Liver (tissue), 8 donors: ENCODE measurements at regions not wholly inside any gene's neighbourhood (a gene's known extent, or its start where the extent isn't known, plus 50 kb on each side); places are given as distances from the start of the nearest gene placed in this dataset.

ENCODE experiments used
- DNase-seq: peaks from one replicate; pipeline ENCODE4 v3.0.0-alpha.2; 2017; ENCODE audit warnings: low spot score
- H3K27ac ChIP-seq, 2 donors: one replicate each; pipeline ENCODE4 v1.7.0; 2013; ENCODE audit warnings: inconsistent platforms in 2 of 2, low read length in 2 of 2, control low read depth in 1 of 2, low read depth in 1 of 2, mild to moderate bottlenecking in 1 of 2
- H3K27me3 ChIP-seq, 4 donors: one replicate each; pipeline versions ENCODE4 v1.6.1 to v1.7.0; 2013; ENCODE audit warnings: low read length in 3 of 4, inconsistent platforms in 1 of 4, mild to moderate bottlenecking in 1 of 4, moderate library complexity in 1 of 4; ENCODE audit not compliant: control insufficient read depth in 4 of 4, insufficient read depth in 4 of 4
- H3K36me3 ChIP-seq, 4 donors: one replicate each; pipeline versions ENCODE4 v1.6.1 to v1.7.0; 2013; ENCODE audit warnings: low read length in 3 of 4, mild to moderate bottlenecking in 3 of 4, low read depth in 1 of 4, moderate library complexity in 1 of 4; ENCODE audit not compliant: control insufficient read depth in 4 of 4, insufficient read depth in 3 of 4
- H3K4me1 ChIP-seq, 4 donors: one replicate each; pipeline versions ENCODE4 v1.6.1 to v1.7.0; 2013; ENCODE audit warnings: low read length in 3 of 4, mild to moderate bottlenecking in 3 of 4, moderate library complexity in 1 of 4; ENCODE audit not compliant: control insufficient read depth in 4 of 4, insufficient read depth in 4 of 4
- H3K4me3 ChIP-seq, 3 donors: one replicate each; pipeline versions ENCODE4 v1.6.1 to v1.7.0; 2013; ENCODE audit warnings: low read length in 3 of 3, control low read depth in 1 of 3, low read depth in 1 of 3, mild to moderate bottlenecking in 1 of 3
- H3K9ac ChIP-seq, 2 donors: one replicate each; pipeline ENCODE4 v1.7.0; 2013; ENCODE audit warnings: low read length in 2 of 2, mild to moderate bottlenecking in 2 of 2, moderate library complexity in 2 of 2, control low read depth in 1 of 2, low read depth in 1 of 2
- H3K9me3 ChIP-seq, 4 donors: one replicate each; pipeline versions ENCODE4 v1.6.1 to v1.7.0; 2013; ENCODE audit warnings: low read length in 3 of 4; ENCODE audit not compliant: control insufficient read depth in 4 of 4
- ATF3 ChIP-seq: IDR thresholded peaks from 2 replicates; pipeline ENCODE4 v1.6.1; 2016; ENCODE audit warnings: antibody characterized with exemption
- CTCF ChIP-seq: fragments of 150-350 bp; IDR thresholded peaks from 2 replicates; pipeline ENCODE4 v1.5.1; 2017; ENCODE audit warnings: improper control_type of control experiment, low read depth, low read length; ENCODE audit not compliant: missing input control
- EGR1 ChIP-seq, 2 donors: IDR thresholded peaks; 2 replicates each; pipeline ENCODE4 v1.6.1; 2016 to 2018; ENCODE audit warnings: antibody characterized with exemption in 2 of 2, low read depth in 2 of 2
- FOXA2 ChIP-seq: IDR thresholded peaks from 2 replicates; pipeline ENCODE4 v1.6.1; 2016; ENCODE audit warnings: antibody characterized with exemption
- GABPA ChIP-seq, 2 donors: IDR thresholded peaks in 1 of 2; conservative IDR thresholded peaks in 1 of 2; 2 replicates each; pipeline ENCODE4 v1.6.1; 2016; ENCODE audit warnings: antibody characterized with exemption in 2 of 2, mild to moderate bottlenecking in 1 of 2, moderate library complexity in 1 of 2
- HNF4G ChIP-seq: IDR thresholded peaks from 2 replicates; pipeline ENCODE4 v1.6.1; 2016; ENCODE audit warnings: antibody characterized with exemption
- MAX ChIP-seq: IDR thresholded peaks from 2 replicates; pipeline ENCODE4 v1.6.1; 2016; ENCODE audit warnings: antibody characterized with exemption
- RAD21 ChIP-seq, 2 donors: IDR thresholded peaks; 2 replicates each; pipeline ENCODE4 v1.6.1; 2016; ENCODE audit warnings: antibody characterized with exemption in 2 of 2, mild to moderate bottlenecking in 2 of 2
- REST ChIP-seq: IDR thresholded peaks from 2 replicates; pipeline ENCODE4 v1.6.1; 2016; ENCODE audit warnings: antibody characterized with exemption, mild to moderate bottlenecking
- SP1 ChIP-seq: IDR thresholded peaks from 2 replicates; pipeline ENCODE4 v1.6.1; 2018; ENCODE audit warnings: antibody characterized with exemption, mild to moderate bottlenecking
- TAF1 ChIP-seq: conservative IDR thresholded peaks from 2 replicates; pipeline ENCODE4 v1.6.1; 2016; ENCODE audit warnings: antibody characterized with exemption, mild to moderate bottlenecking
- ZBTB33 ChIP-seq: IDR thresholded peaks from 2 replicates; pipeline ENCODE4 v1.6.1; 2016; ENCODE audit warnings: antibody characterized with exemption
- WGBS: extraction: QIAGEN DNeasy Blood & Tissue Kit; methylation state at CpG from one replicate; pipeline ENCODE4 v1.1.7; 2013; 5-methylcytosine and 5-hydroxymethylcytosine counted together
- donor health status: healthy.
- donor health status: healthy.
- donor health status: healthy.
- donor health status: healthy.
- donor health status: healthy.

GRCh38 chr5:107786424-107786823, 115.7 kb upstream of the EFNA5 start:
- Histone ChIP-seq H3K36me3 (no peaks in the 10 kb centered on the region), H3K27ac (no peak overlapping the region), H3K9ac (no peak overlapping the region), H3K27me3 (no peaks in the 10 kb centered on the region), H3K9me3 (peaks cover 0 to 5% (median under 1%) of the 10 kb centered on the region in 4 donors), H3K4me1 (no peaks in the 10 kb centered on the region), H3K4me3 (no peak overlapping the region)
- TF ChIP-seq ATF3 (no peak), ZBTB33 (no peak), TAF1 (no peak), REST (no peak), SP1 (no peak), EGR1 (IDR thresholded peaks at IDR 0.05; ENCODE audit: low read depth in 2 of 2) (no peak), HNF4G (no peak), MAX (no peak), GABPA (IDR thresholded peaks at IDR 0.05 in 1 of 2, conservative IDR thresholded peaks at IDR 0.05 in 1 of 2) (no peak), RAD21 (IDR thresholded peaks at IDR 0.05) (no peak), CTCF (no peak), FOXA2 (no peak)
- 87% methylated on average over 1 of the region's 1 CpG for WGBS
- no peak for DNase-seq

- DNase-seq: no peak
- Histone ChIP-seq H3K27me3 (no peaks in the 10 kb centered on the region), H3K9ac (no peak overlapping the region), H3K27ac (no peak overlapping the region), H3K4me1 (no peaks in the 10 kb centered on the region), H3K4me3 (no peak overlapping the region), H3K36me3 (no peaks in the 10 kb centered on the region), H3K9me3 (peaks cover 0 to 10% (median under 1%) of the 10 kb centered on the region in 4 donors)
- no peak for TF ChIP-seq GABPA (IDR thresholded peaks at IDR 0.05 in 1 of 2, conservative IDR thresholded peaks at IDR 0.05 in 1 of 2)
- TF ChIP-seq HNF4G: no peak
- WGBS: 70% methylated on average over 2 of the region's 2 CpGs
These were observed 112.8 kb upstream of the EFNA5 start for GRCh38 chr5:107783551-107783950.
